Neural crest cell (in vitro differentiated cells): ENCODE measurements at regions not wholly inside any gene's neighbourhood (a gene's known extent, or its start where the extent isn't known, plus 50 kb on each side); places are given as distances from the start of the nearest gene placed in this dataset.

Source experiments
- DNase-seq: peaks from one replicate; pipeline ENCODE4 v3.0.0; 2021; ENCODE audit warnings: low read depth, mixed read lengths, low spot score
- H3K27ac Mint-ChIP-seq: one replicate; pipeline ENCODE4 v1.8.0; 2021; ENCODE audit warnings: mild to moderate bottlenecking, mixed read lengths; ENCODE audit not compliant: unreplicated experiment
- H3K27me3 Mint-ChIP-seq: 2 replicates; pipeline ENCODE4 v1.8.0; 2021; ENCODE audit warnings: low read depth, mild to moderate bottlenecking, mixed read lengths
- H3K36me3 Mint-ChIP-seq: 2 replicates; pipeline ENCODE4 v1.8.0; 2021; ENCODE audit warnings: low read depth, mild to moderate bottlenecking, mixed read lengths
- H3K4me1 Mint-ChIP-seq: 2 replicates; pipeline ENCODE4 v1.8.0; 2021; ENCODE audit warnings: mixed read lengths
- H3K4me3 Mint-ChIP-seq: one replicate; pipeline ENCODE4 v1.8.0; 2021; ENCODE audit warnings: mild to moderate bottlenecking, mixed read lengths
- H3K9me3 Mint-ChIP-seq: 2 replicates; pipeline ENCODE4 v1.8.0; 2021; ENCODE audit warnings: mixed read lengths
- CTCF ChIP-seq: fragments of 200-600 bp; sonication (generic); conservative IDR thresholded peaks from 2 replicates; pipeline ENCODE4 v1.5.0; 2021; ENCODE audit warnings: antibody characterized with exemption, mild to moderate bottlenecking

GRCh38 chr2:173818285-173818684 is 146.9 kb downstream of the SP3 start:
- no peak for DNase-seq
- H3K9me3 Mint-ChIP-seq, result peaks cover 6% of the 10 kb centered on the region
- no peak overlapping the region for H3K27ac Mint-ChIP-seq
- no peak for TF ChIP-seq CTCF
- no peak overlapping the region for H3K4me3 Mint-ChIP-seq
- no peaks in the 10 kb centered on the region for H3K27me3 Mint-ChIP-seq
- no peaks in the 10 kb centered on the region for H3K36me3 Mint-ChIP-seq
- no peaks in the 10 kb centered on the region for H3K4me1 Mint-ChIP-seq

GRCh38 chr2:173819852-173820251 is 145.3 kb downstream of the SP3 start:
- no peaks in the 10 kb centered on the region for H3K27me3 Mint-ChIP-seq
- no peak for TF ChIP-seq CTCF
- no peaks in the 10 kb centered on the region for H3K36me3 Mint-ChIP-seq
- no peak overlapping the region for H3K27ac Mint-ChIP-seq
- H3K9me3 Mint-ChIP-seq, result peaks cover 6% of the 10 kb centered on the region
- no peak for DNase-seq
- H3K4me3 Mint-ChIP-seq, result no peak overlapping the region
- no peaks in the 10 kb centered on the region for H3K4me1 Mint-ChIP-seq

- no peak overlapping the region for H3K27ac Mint-ChIP-seq
- peaks cover 4% of the 10 kb centered on the region for H3K9me3 Mint-ChIP-seq
- no peak for TF ChIP-seq CTCF
- H3K27me3 Mint-ChIP-seq, result no peaks in the 10 kb centered on the region
- H3K36me3 Mint-ChIP-seq, result no peaks in the 10 kb centered on the region
- no peak overlapping the region for H3K4me3 Mint-ChIP-seq
- H3K4me1 Mint-ChIP-seq, result no peaks in the 10 kb centered on the region
- no peak for DNase-seq
These were observed 143.7 kb downstream of the SP3 start for GRCh38 chr2:173821451-173821850.

- Mint-ChIP-seq H3K4me3 (no peak overlapping the region), H3K36me3 (no peaks in the 10 kb centered on the region), H3K27me3 (no peaks in the 10 kb centered on the region), H3K4me1 (no peaks in the 10 kb centered on the region), H3K9me3 (peaks cover 4% of the 10 kb centered on the region), H3K27ac (peak overlapping the region; percentile 30)
- no peak for DNase-seq
- no peak for TF ChIP-seq CTCF
These were observed 142.2 kb downstream of the SP3 start for GRCh38 chr2:173822889-173823542.

GRCh38 chr2:173823543-173823939 is 141.6 kb downstream of the SP3 start:
- no peaks in the 10 kb centered on the region for H3K4me1 Mint-ChIP-seq
- peaks cover 4% of the 10 kb centered on the region for H3K9me3 Mint-ChIP-seq
- DNase-seq, result no peak
- H3K4me3 Mint-ChIP-seq, result no peak overlapping the region
- no peak overlapping the region for H3K27ac Mint-ChIP-seq
- H3K27me3 Mint-ChIP-seq, result no peaks in the 10 kb centered on the region
- TF ChIP-seq CTCF, result no peak
- H3K36me3 Mint-ChIP-seq, result no peaks in the 10 kb centered on the region
